H1 (cell line): ENCODE measurements at regions not wholly inside any gene's neighbourhood (a gene's known extent, or its start where the extent isn't known, plus 50 kb on each side); places are given as distances from the start of the nearest gene placed in this dataset.

ENCODE experiments used
- SIRT6 ChIP-seq: IDR thresholded peaks from one replicate; pipeline ENCODE4 v1.7.1; 2012; ENCODE audit warnings: low read length, inconsistent platforms
- SRF ChIP-seq: IDR thresholded peaks from 2 replicates; pipeline ENCODE4 v1.6.1; 2011; ENCODE audit warnings: mild to moderate bottlenecking, low read depth, low read length, moderate library complexity

DNA sequence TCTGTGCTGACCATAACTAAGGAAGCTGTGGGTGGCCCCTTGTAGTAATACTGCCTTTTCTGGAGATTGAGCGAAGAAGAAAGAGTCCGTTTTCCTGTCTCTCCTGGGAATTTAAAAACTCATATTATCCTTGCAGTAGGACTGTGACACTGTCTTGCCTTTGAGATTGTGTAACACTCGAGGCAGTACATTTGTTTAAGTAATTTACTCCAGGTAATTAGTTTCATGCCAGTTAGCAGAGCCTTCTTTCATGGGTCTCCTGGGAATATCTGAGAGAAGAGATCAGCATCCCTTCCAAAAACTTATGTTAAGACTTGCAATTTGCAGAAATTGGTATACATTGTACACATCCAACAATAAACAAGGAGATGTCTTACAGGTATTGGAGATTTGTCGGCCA is 405.6 kb downstream of the DMRT2 start (continued):
- TF ChIP-seq SIRT6: no peak
- no peak for TF ChIP-seq SRF
